ENCODE measurements at regions not wholly inside any gene's neighbourhood (a gene's known extent, or its start where the extent isn't known, plus 50 kb on each side); places are given as distances from the start of the nearest gene placed in this dataset.

- no peak overlapping the region for H3K4me3 ChIP-seq (ENCODE audit: low read depth in 2 of 2, low read length in 2 of 2)
- H3K9me3 ChIP-seq (ENCODE audit: control insufficient read depth, insufficient read depth, low read depth, low read length) = no peaks in the 10 kb centered on the region
- ATAC-seq (no peak), DNase-seq (ENCODE audit: low read depth, low spot score) (no peak)
- TF ChIP-seq POLR2AphosphoS5 (IDR thresholded peaks at IDR 0.05; ENCODE audit: low read depth, low read length) (no peak), SIN3A (IDR thresholded peaks at IDR 0.05; ENCODE audit: borderline replicate concordance, insufficient read depth, low read depth, low read length) (no peak), REST (IDR thresholded peaks at IDR 0.05; ENCODE audit: insufficient read depth in 1 of 2, low read depth in 2 of 2, low read length in 1 of 2) (no peak), CTCF (IDR thresholded peaks at IDR 0.05) (no peak), TCF7L2 (IDR thresholded peaks at IDR 0.05; ENCODE audit: low read depth, low read length) (no peak)
- in situ Hi-C loops (cut with HindIII; ENCODE audit: low pct_unique_long_range_greater_than_20kb, low sequenced_read_pairs) (no loop called here), intact Hi-C loops (cut with micrococcal nuclease; ENCODE audit: unreplicated experiment) (loop anchor here (10.0 kb wide), 1 partner anchor 298 kb away; the partner anchor contains the start of gene CLEC3B)
- ChIA-PET POLR2A (no interaction called here), CTCF (no interaction called here)
- H3K4me1 ChIP-seq (ENCODE audit: control insufficient read depth, insufficient read depth, low read length) = no peaks in the 10 kb centered on the region
- no TSS peak for BruUV-seq (replicated peaks)
- peaks cover 3% of the 10 kb centered on the region for H3K27me3 ChIP-seq (ENCODE audit: control insufficient read depth, insufficient read depth, low read length)
- no peaks in the 10 kb centered on the region for H3K36me3 ChIP-seq (ENCODE audit: control insufficient read depth, insufficient read depth, low read length)
- H3K27ac ChIP-seq (ENCODE audit: low read length) = no peak overlapping the region
These were observed 65.8 kb upstream of the LARS2 start for GRCh38 chr3:45322616-45323015.

GRCh38 chr3:45325676-45326075 lies 62.7 kb upstream of the LARS2 start:
- BruUV-seq (replicated peaks) = no TSS peak
- H3K27ac ChIP-seq (ENCODE audit: low read length) = no peak overlapping the region
- H3K27me3 ChIP-seq (ENCODE audit: control insufficient read depth, insufficient read depth, low read length) = peaks cover 4% of the 10 kb centered on the region
- no peaks in the 10 kb centered on the region for H3K36me3 ChIP-seq (ENCODE audit: control insufficient read depth, insufficient read depth, low read length)
- TF ChIP-seq CTCF (IDR thresholded peaks at IDR 0.05) (no peak), TCF7L2 (IDR thresholded peaks at IDR 0.05; ENCODE audit: low read depth, low read length) (no peak), SIN3A (IDR thresholded peaks at IDR 0.05; ENCODE audit: borderline replicate concordance, insufficient read depth, low read depth, low read length) (no peak), POLR2AphosphoS5 (IDR thresholded peaks at IDR 0.05; ENCODE audit: low read depth, low read length) (no peak), REST (IDR thresholded peaks at IDR 0.05; ENCODE audit: insufficient read depth in 1 of 2, low read depth in 2 of 2, low read length in 1 of 2) (no peak)
- POLR2A ChIA-PET = no interaction called here
- CTCF ChIA-PET = no interaction called here
- H3K4me3 ChIP-seq (ENCODE audit: low read depth in 2 of 2, low read length in 2 of 2) = no peak overlapping the region
- ATAC-seq (no peak), DNase-seq (ENCODE audit: low read depth, low spot score) (no peak)
- in situ Hi-C loops (cut with HindIII; ENCODE audit: low pct_unique_long_range_greater_than_20kb, low sequenced_read_pairs) = no loop called here
- intact Hi-C loops (cut with micrococcal nuclease; ENCODE audit: unreplicated experiment) = loop anchor here (10.0 kb wide), 1 partner anchor 301 kb away; the partner anchor contains the start of gene CLEC3B
- H3K9me3 ChIP-seq (ENCODE audit: control insufficient read depth, insufficient read depth, low read depth, low read length) = no peaks in the 10 kb centered on the region
- H3K4me1 ChIP-seq (ENCODE audit: control insufficient read depth, insufficient read depth, low read length) = no peaks in the 10 kb centered on the region
